Retinal pigment epithelial cell (primary cell): ENCODE measurements at regions not wholly inside any gene's neighbourhood (a gene's known extent, or its start where the extent isn't known, plus 50 kb on each side); places are given as distances from the start of the nearest gene placed in this dataset.
A peak's percentile ranks its signal among the peaks of the same experiment; 100 is the strongest.

Source experiments
- DNase-seq: peaks from one replicate; pipeline ENCODE4 v3.0.0-alpha.2; 2010; ENCODE audit warnings: low read depth
- H3K4me3 ChIP-seq: 2 replicates; pipeline ENCODE4 v1.5.1; 2011; ENCODE audit warnings: mild to moderate bottlenecking, low read length, control low read depth, moderate library complexity
- CTCF ChIP-seq: conservative IDR thresholded peaks from 2 replicates; pipeline ENCODE4 v1.5.1; 2011; ENCODE audit warnings: low read depth, low read length, control low read depth, inconsistent platforms

- no peak for TF ChIP-seq CTCF
- DNase-seq = no peak
- no peak overlapping the region for H3K4me3 ChIP-seq
Observed at GRCh38 chr6:917939-918338, 225.0 kb upstream of the EXOC2 start.

GRCh38 chr6:917296-917695, 224.4 kb upstream of the EXOC2 start:
- no peak for DNase-seq
- no peak for TF ChIP-seq CTCF
- H3K4me3 ChIP-seq = no peak overlapping the region

DNA sequence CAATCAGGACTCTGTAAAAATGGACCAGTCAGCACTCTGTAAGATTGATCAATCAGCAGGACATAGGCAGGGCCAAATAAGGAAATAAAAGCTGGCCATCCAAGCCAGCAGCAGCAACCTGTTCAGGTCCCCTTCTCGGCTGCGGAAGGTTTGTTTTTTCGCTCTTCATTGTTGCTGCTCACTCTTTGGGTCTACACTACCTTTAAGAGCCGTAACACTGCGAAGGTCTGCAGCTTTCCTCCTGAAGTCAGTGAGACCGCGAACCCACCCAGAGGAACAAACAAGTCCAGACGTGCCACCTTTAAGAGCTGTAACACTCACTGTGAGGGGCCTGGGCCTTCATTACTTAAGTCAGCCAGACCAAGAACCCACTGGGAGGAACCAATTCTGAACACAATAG, 223.2 kb upstream of the EXOC2 start:
- TF ChIP-seq CTCF = no peak
- H3K4me3 ChIP-seq = no peak overlapping the region

GRCh38 chr6:912871-913835, 220.2 kb upstream of the EXOC2 start:
- TF ChIP-seq CTCF = peak; percentile 84
- no peak for DNase-seq
- H3K4me3 ChIP-seq = no peak overlapping the region

More for the DNA sequence above, 223.2 kb upstream of the EXOC2 start:
- no peak for DNase-seq

DNA sequence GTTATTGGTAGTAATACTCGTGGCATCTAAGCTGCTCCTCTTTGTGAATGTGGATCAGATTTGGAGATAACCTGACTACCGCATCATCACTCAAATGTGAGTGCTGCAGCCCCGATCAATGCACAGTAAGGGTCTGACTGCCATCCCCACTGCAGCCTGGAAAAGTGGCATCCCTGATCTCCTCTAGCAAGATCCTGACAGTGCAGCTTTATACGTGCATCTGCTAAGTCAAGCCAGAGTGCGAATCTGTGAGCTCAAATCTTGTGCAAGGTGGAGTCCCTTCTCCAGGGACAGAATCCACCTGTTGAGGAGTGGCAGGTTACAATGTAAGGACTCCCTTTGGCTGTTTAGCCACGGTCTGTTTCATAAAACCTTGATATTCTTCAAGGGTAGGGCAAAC, 215.0 kb upstream of the EXOC2 start:
- H3K4me3 ChIP-seq = no peak overlapping the region
- TF ChIP-seq CTCF = no peak
- no peak for DNase-seq

DNA sequence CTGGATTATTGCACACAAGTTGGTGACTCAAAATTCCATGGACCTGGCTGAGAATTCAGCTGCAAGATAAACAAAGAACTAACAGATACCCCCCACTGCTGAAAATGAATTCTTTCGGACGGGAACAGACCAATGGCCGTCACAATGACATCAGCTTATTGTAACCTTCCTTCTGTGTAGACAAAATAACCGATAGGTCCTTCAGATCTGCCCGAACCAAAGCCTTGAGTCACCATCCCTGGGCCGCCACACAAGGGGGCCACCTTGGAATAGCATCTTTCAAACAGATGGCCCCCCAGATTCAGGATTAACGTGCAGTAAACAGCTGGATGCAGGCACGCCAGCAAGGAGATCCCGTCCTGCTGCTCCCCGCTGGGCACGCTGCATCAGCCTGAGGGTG, 214.0 kb upstream of the EXOC2 start:
- peak; percentile 68 for DNase-seq
- no peak for TF ChIP-seq CTCF
- no peak overlapping the region for H3K4me3 ChIP-seq

DNA sequence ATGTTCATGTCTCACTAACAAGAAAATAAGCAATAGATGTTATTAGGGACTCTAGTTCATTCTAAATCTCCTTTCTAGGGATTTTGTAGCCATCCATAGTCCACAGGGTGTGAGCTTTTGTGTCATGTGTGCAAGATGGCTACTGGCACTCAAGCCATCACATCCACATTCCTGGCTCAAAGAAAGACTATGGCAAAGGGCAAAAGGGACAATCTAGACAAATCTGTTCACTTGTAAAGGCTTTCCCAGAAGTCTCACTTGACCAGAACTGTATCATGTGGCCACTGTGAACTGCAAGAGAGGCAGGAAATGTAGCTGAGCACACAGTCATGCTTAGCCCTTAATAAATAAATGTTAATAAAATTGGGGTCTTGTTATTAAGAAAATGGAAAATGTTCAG, 212.6 kb upstream of the EXOC2 start:
- H3K4me3 ChIP-seq = no peak overlapping the region
- no peak for DNase-seq
- no peak for TF ChIP-seq CTCF
